CD4-positive, alpha-beta T cell treated with Interleukin-4 for 1 hour (primary cell): ENCODE measurements at regions not wholly inside any gene's neighbourhood (a gene's known extent, or its start where the extent isn't known, plus 50 kb on each side); places are given as distances from the start of the nearest gene placed in this dataset.
"Not testable (repeated sequence)": the region's sequence is repeated elsewhere in the genome, so short reads cannot be mapped to it uniquely, and the experiment has no call there.

Experiments
- DNase-seq, 2 donors: peaks; one replicate each; pipeline ENCODE4 v3.0.0-alpha.2; 2020 to 2022

- no peak for DNase-seq
Observed at GRCh38 chr7:113775804-113776203, 143.0 kb downstream of the PPP1R3A start.

GRCh38 chr7:113775401-113775800, 143.4 kb downstream of the PPP1R3A start:
- no peak for DNase-seq

DNA sequence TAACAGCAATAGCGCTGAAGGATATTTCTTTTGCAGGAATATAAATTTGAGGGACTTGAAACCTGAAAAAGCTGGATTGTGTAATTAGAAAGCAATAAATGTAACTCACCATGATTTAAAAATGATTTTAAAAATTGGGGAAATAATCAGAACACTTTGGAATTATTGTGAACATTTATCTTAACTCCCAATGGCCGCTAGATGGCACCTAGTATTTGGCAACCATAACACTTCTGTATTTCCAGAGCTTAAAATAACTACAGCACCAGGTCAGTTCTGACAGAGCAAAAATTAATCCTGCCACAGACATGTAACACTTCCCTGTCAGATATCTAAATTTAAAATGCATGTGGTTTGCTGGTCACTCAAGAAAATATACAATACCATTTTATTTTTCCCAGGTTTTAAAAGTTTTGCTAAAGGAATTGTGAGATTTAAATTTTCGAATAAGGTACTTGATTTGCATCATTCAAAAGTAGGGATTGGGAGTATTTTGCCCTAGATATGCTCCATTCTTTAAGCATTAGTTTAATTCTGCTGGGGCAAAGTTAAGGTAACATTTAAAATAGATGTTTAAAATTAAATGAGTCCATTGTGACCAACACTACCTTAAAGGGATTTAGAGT, 144.5 kb downstream of the PPP1R3A start:
- no peak for DNase-seq

DNA sequence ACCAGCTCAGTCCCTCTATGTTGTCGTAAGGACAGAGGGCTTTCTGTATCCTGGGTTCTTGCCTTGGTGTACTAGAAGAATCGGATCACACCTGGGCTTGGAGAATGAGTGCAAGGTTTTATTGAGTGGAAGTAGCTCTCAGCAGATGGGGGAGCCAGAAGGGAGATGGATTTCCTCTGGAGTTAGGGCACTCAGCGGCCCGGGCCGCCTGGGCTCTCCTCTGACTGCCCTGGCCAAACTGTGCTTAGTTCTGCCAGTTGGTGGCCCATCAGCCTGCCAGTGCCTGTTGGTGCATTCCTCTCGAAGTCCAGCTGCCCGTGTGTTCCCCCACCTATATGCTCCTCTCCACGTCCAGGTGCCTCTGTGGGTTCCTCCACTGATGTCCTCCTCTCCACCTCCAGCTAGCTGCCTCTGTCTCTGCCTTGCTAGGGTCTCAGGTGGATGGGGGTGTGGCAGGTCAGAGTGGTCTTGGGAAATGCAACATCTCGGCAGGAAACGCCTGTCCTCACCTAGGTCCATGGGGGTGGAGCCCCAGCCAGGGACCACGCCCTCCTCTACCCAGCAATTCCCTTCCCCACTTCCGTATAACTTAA, 148.6 kb downstream of the PPP1R3A start:
- DNase-seq: no peak

DNA sequence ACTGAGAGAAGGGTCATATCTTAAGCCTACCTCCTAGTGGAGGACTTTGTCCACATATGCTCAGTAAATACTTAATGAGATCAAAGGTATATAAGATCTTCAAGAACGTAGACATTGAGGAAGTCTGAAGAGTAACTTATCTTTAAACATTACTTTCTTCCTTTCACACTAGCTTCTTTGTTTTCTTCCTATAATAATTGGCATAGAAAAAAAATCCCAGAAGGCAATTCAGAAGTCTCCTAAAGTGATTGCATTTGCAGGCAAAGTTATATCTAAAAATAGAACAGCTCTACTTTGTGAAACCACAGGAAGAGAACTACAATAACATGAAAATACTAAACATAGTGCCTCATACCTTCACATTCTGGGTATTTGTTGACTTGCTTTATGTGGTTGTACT, 150.4 kb downstream of the PPP1R3A start:
- no peak for DNase-seq

DNA sequence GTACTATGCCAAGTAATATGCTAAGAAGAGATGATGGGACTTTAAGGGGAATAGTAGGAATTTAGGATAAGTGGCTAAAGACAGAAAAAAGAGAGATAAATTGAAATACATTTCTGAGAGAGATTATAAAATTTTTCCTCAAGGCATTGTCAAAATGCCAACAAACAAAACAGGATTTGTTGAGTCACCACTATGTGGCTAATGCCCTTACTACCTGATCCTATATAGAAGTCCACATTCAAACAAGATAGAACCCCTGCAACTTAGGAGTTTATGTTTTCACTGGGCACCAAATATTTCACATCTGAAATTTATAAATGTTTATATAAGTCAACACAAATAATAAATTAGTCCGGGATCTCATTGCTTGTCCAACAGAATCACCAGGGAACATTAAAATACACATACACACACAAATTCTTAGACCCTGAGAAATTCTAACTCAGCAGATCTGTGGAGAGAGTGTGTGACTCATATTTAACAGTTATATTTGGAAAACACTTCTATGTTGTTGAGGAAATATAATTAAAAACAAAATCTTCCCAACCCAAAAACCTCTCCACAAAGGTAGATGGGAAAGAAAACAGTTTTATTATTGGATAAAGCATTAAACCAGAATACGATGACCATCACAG, 154.3 kb downstream of the PPP1R3A start:
- DNase-seq: no peak

DNA sequence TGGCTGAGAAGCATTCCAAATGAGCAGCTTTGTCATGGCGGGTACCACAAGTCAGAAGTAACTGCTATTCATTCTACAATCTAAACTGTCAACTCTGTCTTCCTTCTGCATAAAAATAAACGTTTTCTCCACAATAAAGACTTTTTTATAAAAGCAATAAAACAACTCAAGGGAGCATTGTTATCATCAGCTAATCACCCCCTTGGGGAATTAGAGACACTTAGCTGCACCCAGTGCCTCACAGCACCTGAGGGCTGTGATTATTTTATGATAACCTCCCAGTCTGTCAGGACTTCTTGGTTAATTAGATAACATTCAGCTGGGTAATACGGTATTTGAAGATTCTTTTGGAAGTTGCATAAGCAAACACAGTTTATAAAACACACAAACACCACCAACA, 155.6 kb downstream of the PPP1R3A start:
- no peak for DNase-seq

- DNase-seq: no peak
Observed at GRCh38 chr7:113756250-113756649, 162.6 kb downstream of the PPP1R3A start.

DNA sequence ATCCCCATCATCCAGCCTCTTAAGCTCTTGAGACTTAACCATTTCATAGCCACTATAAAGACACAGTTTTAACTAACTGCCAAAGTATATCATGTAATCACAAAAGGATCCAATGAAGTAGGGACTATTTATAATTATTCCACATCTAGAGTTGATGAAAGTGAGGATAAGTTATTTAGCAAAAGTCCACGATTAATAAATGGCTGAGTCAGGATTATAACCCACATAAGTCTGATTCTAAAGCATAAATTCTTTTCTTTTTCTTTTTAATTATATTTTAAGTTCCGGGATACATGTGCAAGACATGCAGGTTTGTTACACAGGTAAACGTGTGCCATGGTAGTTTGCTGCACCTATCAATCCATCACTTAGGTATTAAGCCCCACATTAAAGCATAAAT, 166.1 kb downstream of the PPP1R3A start:
- DNase-seq: no peak

GRCh38 chr7:113752289-113752688, 166.5 kb downstream of the PPP1R3A start:
- DNase-seq: no peak

GRCh38 chr7:113751547-113751946, 167.3 kb downstream of the PPP1R3A start:
- no peak for DNase-seq

DNA sequence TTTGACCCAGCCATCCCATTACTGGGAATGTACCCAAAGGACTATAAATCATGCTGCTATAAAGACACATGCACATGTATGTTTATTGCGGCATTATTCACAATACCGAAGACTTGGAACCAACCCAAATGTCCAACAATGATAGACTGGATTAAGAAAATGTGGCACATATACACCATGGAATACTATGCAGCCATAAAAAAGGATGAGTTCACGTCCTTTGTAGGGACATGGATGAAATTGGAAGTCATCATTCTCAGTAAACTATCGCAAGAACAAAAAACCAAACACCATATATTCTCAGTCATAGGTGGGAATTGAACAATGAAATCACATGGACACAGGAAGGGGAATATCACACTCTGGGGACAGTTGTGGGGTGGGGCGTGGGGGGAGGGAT, 170.4 kb downstream of the PPP1R3A start:
- not testable (repeated sequence) for DNase-seq

DNA sequence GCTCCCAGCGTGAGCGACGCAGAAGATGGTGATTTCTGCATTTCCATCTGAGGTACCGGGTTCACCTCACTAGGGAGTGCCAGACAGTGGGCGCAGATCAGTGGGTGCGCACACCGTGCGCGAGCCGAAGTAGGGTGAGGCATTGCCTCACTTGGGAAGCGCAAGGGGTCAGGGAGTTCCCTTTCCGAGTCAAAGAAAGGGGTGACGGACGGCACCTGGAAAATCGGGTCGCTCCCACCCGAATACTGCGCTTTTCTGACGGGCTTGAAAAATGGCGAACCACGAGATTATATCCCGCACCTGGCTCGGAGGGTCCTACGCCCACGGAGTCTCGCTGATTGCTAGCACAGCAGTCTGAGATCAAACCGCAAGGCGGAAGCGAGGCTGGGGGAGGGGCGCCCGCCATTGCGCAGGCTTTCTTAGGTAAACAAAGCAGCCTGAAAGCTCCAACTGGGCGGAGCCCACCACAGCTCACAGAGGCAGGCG, 175.8 kb downstream of the PPP1R3A start:
- DNase-seq: not testable (repeated sequence)

DNA sequence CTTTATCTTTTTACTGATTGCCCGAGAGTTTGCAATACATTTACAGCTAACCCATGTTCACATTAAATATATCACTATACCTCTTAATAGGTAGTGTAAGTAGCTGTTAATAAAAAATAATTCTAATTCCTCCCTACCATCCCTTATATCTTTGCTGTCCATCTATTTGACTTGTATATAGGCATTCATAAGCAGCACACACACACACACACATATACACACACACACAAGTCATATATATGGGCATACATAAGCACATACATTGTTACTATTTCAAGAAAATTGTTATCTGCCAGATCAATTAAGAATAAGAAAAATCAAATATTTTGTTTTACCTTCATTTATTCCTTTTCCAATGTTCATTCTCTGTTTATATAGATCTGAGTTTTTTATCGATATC, 176.4 kb downstream of the PPP1R3A start:
- no peak for DNase-seq

GRCh38 chr7:113731571-113731970, 187.2 kb downstream of the PPP1R3A start:
- no peak for DNase-seq

DNA sequence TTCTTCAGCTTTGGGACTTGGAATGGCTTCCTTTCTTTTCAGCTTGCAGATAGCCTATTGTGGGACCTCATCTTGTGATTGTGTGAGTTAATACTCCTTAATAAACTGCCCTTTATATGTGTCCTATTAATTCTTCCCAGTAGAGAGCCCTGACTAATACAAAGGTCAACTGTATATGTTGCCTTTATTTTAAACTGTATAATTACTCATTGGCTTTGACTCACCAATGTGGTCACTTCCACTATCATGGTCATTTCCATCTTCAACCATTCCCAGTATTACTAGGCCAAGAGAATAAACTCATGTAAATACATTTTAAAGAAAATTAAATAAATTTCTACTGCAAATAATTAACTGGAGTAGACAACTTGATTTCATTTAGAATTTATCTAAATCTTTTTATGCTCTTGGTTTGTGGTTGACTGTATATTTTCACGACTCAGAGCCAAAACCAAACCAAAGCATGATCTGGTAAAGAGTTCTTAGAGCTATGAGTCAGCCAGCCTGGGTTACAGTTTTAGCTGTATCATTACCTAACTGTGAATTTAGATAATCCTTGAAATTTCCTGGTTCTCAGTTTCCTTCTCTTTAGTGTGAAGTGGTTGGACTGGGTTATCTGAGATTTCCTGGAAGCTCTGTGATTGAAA, 188.4 kb downstream of the PPP1R3A start:
- DNase-seq: no peak

- DNase-seq: no peak
Observed at GRCh38 chr7:113727486-113727885, 191.3 kb downstream of the PPP1R3A start.

DNA sequence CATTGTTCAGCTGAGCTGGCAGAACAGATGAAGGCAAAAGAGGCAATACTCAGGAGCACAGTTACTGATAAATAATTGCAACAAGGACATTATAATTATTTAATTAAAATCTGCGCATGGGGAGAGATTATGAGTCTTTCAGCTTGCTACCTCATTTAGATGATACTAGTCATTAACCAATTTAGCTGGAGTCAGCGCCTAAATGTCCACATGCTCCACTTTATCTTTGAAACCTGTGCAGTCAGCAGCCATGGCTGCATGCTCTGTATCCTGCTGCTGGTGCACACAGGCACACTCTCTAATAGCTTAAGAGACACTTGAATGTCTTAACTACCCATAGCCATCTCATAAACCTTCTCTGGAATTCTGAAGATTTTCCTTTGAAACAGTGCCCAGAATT, 196.8 kb downstream of the PPP1R3A start:
- no peak for DNase-seq

DNA sequence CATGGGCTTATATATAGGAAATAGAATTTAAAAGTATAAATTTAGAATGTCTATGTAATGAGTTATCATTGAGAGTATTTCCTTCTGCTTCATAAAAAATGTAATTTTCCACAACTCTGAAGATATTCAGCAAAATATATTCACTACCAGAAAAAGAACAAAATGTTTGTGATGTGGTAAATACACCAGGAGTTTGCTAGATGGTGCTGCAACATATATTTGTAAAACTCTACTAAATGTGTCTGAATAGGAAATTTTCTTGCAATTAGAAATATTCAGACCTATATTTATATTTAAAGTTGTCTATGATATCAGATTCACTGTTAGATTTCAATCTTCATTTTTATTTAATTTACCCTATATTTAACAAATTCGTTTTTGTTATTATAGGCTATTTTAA, 201.1 kb downstream of the PPP1R3A start:
- DNase-seq: no peak

DNA sequence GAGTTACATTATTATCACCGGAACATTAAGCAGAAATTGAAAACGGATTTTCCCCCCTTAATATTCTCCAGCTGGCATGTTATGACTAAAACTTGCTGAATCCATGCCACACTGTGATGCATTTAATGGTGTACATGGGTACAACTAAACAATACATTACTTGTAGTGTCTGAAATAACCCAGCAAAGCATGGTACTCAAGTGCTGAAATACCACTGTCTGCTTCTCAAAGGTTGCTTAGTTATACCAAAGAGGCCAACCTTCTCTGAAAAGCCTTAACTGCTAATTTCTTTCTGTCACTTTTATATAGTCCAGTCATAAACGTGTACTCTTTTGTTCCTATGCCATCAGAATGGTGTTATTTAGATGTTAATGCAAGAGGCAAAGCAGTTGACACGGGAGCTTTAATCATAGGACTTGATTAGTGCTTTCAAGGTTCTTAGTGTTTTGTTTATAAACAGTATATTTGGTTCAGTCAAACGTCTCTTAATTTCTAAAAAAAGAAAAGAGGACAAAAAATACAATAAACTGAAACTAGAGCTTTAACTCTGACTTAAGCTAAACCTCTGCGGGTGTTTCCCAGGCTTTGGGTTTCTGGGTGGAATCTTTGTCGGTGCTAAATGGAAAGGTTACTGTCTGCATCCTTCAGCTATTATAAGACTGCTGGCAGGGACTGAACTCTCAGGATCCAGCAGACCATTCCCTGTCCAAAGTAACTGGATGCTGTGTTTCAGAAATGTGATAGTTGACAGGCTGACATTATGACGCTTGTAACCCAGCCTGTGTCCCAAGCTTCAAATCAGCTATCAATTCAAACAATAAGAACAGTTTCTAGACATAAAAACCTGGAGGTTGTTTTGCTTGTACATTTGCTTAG, 202.6 kb downstream of the PPP1R3A start:
- no peak for DNase-seq

GRCh38 chr7:113715262-113715661, 203.5 kb downstream of the PPP1R3A start:
- no peak for DNase-seq

- peak; percentile 26 to 63 for DNase-seq
Observed at GRCh38 chr7:113710310-113711096, 208.3 kb downstream of the PPP1R3A start.
